ENCODE measurements at regions not wholly inside any gene's neighbourhood (a gene's known extent, or its start where the extent isn't known, plus 50 kb on each side); places are given as distances from the start of the nearest gene placed in this dataset.

- Histone ChIP-seq H3K79me1 (ENCODE audit: low read depth in 1 of 2, low read length in 2 of 2) (no peaks in the 10 kb centered on the region), H3K9ac (ENCODE audit: low read depth, low read length) (no peak overlapping the region), H3K14ac (replicated peaks; ENCODE audit: low read depth, low read length) (no peak overlapping the region), H4K8ac (ENCODE audit: low read depth in 2 of 2, low read length in 2 of 2) (no peak overlapping the region), H3K4ac (ENCODE audit: low read depth, low read length) (no peak overlapping the region), H4K5ac (ENCODE audit: low read depth, low read length) (no peak overlapping the region), H3K18ac (ENCODE audit: low read depth, low read length) (no peak overlapping the region), H2AK9ac (replicated peaks; ENCODE audit: low read depth, low read length, poor library complexity) (no peak overlapping the region), H4K20me1 (ENCODE audit: insufficient read depth, low read length) (no peaks in the 10 kb centered on the region), H3K4me2 (ENCODE audit: low read depth, low read length) (no peak overlapping the region), H2AK5ac (ENCODE audit: low read depth, low read length) (no peak overlapping the region), H3K4me1 (ENCODE audit: control insufficient read depth, insufficient read depth, low read length) (peaks cover 1% of the 10 kb centered on the region; the same call in 1 of the 2 replicates), H2BK120ac (ENCODE audit: low read depth, low read length) (no peak overlapping the region), H3K23ac (ENCODE audit: low read depth, low read length) (no peak overlapping the region), H3K4me3 (ENCODE audit: insufficient read depth, low read depth, low read length) (no peak overlapping the region), H3K27ac (ENCODE audit: insufficient read depth, low read length) (no peak overlapping the region), H2BK15ac (ENCODE audit: low read depth, low read length) (no peak overlapping the region), H3K9me1 (ENCODE audit: insufficient read depth, low read length) (no peaks in the 10 kb centered on the region), H3K36me3 (ENCODE audit: control insufficient read depth, insufficient read depth, low read length) (no peaks in the 10 kb centered on the region), H3K56ac (ENCODE audit: extremely low read depth, insufficient read depth, low read length) (no peak overlapping the region), H2BK5ac (ENCODE audit: low read depth, low read length, poor library complexity, severe bottlenecking) (no peak overlapping the region), H4K91ac (ENCODE audit: insufficient read depth, low read depth, low read length) (no peak overlapping the region), H2AFZ (replicated peaks; ENCODE audit: low read length, poor library complexity) (no peak overlapping the region), H3K27me3 (ENCODE audit: control insufficient read depth, insufficient read depth, low read length) (no peaks in the 10 kb centered on the region), H3K9me3 (ENCODE audit: control insufficient read depth, insufficient read depth, low read length) (no peaks in the 10 kb centered on the region), H2BK20ac (ENCODE audit: low read depth, low read length) (no peak overlapping the region)
- dilution Hi-C loops (cut with HindIII; ENCODE audit: low sequenced_read_pairs, unreplicated experiment), result no loop called here
- ChIA-PET CTCF (no interaction called here), POLR2A (ENCODE audit: unreplicated experiment) (no interaction called here)
- ATAC-seq (ENCODE audit: low read depth), result no peak
- WGBS, 2 experiments (ENCODE audit: extremely low coverage in 2 of 2, insufficient read length in 1 of 2), result no CpG with 5 or more reads among the region's 2 CpGs
- no TSS peak for BruUV-seq (replicated peaks)
- in situ Hi-C loops (cut with MboI; ENCODE audit: low sequenced_read_pairs), result no loop called here
- DNase-seq, result no peak
- intact Hi-C loops (cut with micrococcal nuclease), result no loop called here
- TF ChIP-seq, protein P1, sequence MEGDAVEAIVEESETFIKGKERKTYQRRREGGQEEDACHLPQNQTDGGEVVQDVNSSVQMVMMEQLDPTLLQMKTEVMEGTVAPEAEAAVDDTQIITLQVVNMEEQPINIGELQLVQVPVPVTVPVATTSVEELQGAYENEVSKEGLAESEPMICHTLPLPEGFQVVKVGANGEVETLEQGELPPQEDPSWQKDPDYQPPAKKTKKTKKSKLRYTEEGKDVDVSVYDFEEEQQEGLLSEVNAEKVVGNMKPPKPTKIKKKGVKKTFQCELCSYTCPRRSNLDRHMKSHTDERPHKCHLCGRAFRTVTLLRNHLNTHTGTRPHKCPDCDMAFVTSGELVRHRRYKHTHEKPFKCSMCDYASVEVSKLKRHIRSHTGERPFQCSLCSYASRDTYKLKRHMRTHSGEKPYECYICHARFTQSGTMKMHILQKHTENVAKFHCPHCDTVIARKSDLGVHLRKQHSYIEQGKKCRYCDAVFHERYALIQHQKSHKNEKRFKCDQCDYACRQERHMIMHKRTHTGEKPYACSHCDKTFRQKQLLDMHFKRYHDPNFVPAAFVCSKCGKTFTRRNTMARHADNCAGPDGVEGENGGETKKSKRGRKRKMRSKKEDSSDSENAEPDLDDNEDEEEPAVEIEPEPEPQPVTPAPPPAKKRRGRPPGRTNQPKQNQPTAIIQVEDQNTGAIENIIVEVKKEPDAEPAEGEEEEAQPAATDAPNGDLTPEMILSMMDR (conservative IDR thresholded peaks at IDR 0.05; ENCODE audit: low read depth, low read length), result no peak
- TF ChIP-seq CEBPB (IDR thresholded peaks at IDR 0.05; ENCODE audit: low read depth, low read length), result peak; percentile 84
Observed at GRCh38 chr12:88255224-88255623, 113.1 kb downstream of the TMTC3 start.

Measured in IMR-90 (cell line).